HEK293T (cell line): ENCODE measurements at regions not wholly inside any gene's neighbourhood (a gene's known extent, or its start where the extent isn't known, plus 50 kb on each side); places are given as distances from the start of the nearest gene placed in this dataset.

ENCODE experiments used
- CTCF ChIA-PET: fragments of 350-600 bp; formaldehyde crosslinking; extraction: SDS; loops from one replicate; lab custom pipeline; 2021; ENCODE audit warnings: antibody characterized with exemption, inconsistent platforms; lab: Yijun Ruan, JAX
- POLR2A ChIA-PET: fragments of 350-600 bp; formaldehyde crosslinking; extraction: SDS; loops from one replicate; lab custom pipeline; 2020; ENCODE audit warnings: antibody characterized with exemption, inconsistent platforms; lab: Yijun Ruan, JAX
- DNase-seq: peaks from one replicate; pipeline ENCODE4 v3.0.0; 2012; ENCODE audit warnings: mixed read lengths; ENCODE audit errors: extremely low spot score
- ARNT ChIP-seq: fragments of 450-650 bp; IDR thresholded peaks from 2 replicates; pipeline ENCODE4 v1.6.1; 2017; ENCODE audit warnings: mild to moderate bottlenecking
- BHLHE40 ChIP-seq: fragments of 450-650 bp; IDR thresholded peaks from 2 replicates; pipeline ENCODE4 v1.6.1; 2016; ENCODE audit warnings: mild to moderate bottlenecking, moderate library complexity, borderline replicate concordance
- CTBP1 ChIP-seq: fragments of 450-650 bp; IDR thresholded peaks from 2 replicates; pipeline ENCODE4 v1.6.1; 2016; ENCODE audit warnings: borderline replicate concordance
- ELF4 ChIP-seq: fragments of 450-650 bp; IDR thresholded peaks from 2 replicates; pipeline ENCODE4 v1.6.1; 2017; ENCODE audit warnings: antibody characterized with exemption
- FOXA1 ChIP-seq: fragments of 450-650 bp; IDR thresholded peaks from 2 replicates; pipeline ENCODE4 v1.6.1; 2016; ENCODE audit warnings: mild to moderate bottlenecking
- FOXK2 ChIP-seq: fragments of 450-650 bp; IDR thresholded peaks from 2 replicates; pipeline ENCODE4 v1.6.1; 2016; ENCODE audit warnings: mild to moderate bottlenecking
- FOXM1 ChIP-seq: fragments of 450-650 bp; IDR thresholded peaks from 2 replicates; pipeline ENCODE4 v1.6.1; 2017; ENCODE audit warnings: mild to moderate bottlenecking, borderline replicate concordance
- HDGF ChIP-seq: fragments of 450-650 bp; IDR thresholded peaks from 2 replicates; pipeline ENCODE4 v1.6.1; 2017; ENCODE audit warnings: antibody characterized with exemption, borderline replicate concordance
- L3MBTL2 ChIP-seq: fragments of 450-650 bp; conservative IDR thresholded peaks from 2 replicates; pipeline ENCODE4 v1.6.1; 2016; ENCODE audit warnings: mild to moderate bottlenecking
- LEF1 ChIP-seq: fragments of 450-650 bp; IDR thresholded peaks from 2 replicates; pipeline ENCODE4 v1.6.1; 2017; ENCODE audit warnings: mild to moderate bottlenecking, borderline replicate concordance
- NFRKB ChIP-seq: fragments of 450-650 bp; IDR thresholded peaks from 2 replicates; pipeline ENCODE4 v1.6.1; 2016; ENCODE audit warnings: mild to moderate bottlenecking, moderate library complexity
- SP1 ChIP-seq: fragments of 450-650 bp; IDR thresholded peaks from 2 replicates; pipeline ENCODE4 v1.6.1; 2017
- SUZ12 ChIP-seq: fragments of 450-650 bp; IDR thresholded peaks from 2 replicates; pipeline ENCODE4 v1.6.1; 2016; ENCODE audit warnings: mild to moderate bottlenecking
- TARDBP ChIP-seq: fragments of 450-650 bp; IDR thresholded peaks from 2 replicates; pipeline ENCODE4 v1.6.1; 2016
- ZNF384 ChIP-seq: fragments of 450-650 bp; IDR thresholded peaks from 2 replicates; pipeline ENCODE4 v1.6.1; 2016
- TF ChIP-seq, protein P1 (sequence below): fragments of 450-650 bp; IDR thresholded peaks from 2 replicates; pipeline ENCODE4 v1.6.1; 2016

DNA sequence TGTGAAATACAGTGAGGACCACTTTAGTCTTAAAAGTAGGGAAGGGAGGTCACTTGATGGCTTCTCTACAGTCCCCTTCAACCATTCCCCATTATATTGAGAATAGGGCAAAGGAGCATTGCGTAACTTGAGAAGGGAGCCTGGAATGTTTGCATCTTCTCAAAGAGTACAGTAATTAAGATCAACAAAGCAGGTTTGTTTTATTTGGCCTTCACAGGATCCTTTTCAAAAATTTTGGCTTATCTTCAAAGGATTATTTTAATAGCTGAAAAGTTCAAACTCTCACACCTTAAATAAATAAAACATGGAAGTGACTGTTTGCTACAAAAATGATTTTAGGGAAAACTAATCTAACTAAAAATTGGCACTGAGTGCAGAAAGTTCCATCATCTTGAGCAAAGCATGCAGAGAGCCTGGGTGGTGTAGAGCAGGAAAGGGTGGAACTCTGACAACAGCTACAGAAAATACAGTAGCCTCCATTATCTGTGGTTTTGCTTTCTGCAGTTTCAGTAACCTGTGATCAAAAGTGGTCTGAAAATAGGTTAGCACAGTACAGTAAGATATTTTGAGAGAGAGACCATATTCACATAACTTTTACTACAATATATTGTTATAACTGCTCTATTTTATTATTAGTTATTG lies 214.0 kb downstream of the MDFIC start:
- TF ChIP-seq ZNF384 (no peak), HDGF (no peak), LEF1 (no peak), FOXA1 (no peak), SP1 (no peak)
- ChIA-PET POLR2A (no interaction called here), CTCF (no interaction called here)
- DNase-seq = no peak

DNA sequence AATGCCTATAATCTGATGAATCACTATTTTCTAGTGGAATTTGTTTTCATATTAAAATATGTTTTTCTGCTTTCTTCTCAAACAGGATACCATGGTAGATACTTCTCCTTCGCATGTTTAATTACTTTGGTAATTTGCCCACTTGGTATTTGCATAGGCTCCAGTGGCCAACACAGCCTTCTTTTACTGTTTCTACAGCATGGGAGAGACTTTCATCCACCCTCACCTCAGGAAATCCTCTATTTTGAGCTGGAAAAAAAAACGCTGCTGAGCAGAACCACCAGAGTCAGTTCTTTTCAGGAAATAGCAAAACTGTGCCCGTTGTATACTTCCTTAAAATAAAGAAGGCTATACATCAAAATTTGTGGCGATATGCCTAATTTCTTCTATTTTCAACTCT lies 213.3 kb downstream of the MDFIC start:
- ChIA-PET POLR2A (no interaction called here), CTCF (no interaction called here)
- no peak for DNase-seq
- TF ChIP-seq FOXK2 (no peak), ZNF384 (no peak)

DNA sequence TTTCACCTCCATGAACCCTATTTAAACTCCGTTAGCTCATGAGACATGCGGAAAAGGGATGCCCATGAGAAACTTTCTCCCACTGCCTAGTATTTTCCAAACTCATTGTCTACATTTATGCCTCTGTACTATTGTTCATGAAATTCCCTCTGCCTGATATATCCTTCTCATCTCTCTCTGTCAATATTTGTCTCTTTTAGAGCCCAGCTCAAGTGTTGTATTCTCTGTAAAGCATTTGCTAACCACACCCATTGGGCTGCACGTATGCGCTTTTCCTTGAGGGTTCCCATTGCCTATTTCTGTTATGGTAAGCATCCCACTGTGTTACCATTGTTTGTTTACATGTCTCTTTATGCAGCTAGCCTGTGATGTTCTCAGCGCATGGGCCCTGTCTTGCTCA lies 211.4 kb downstream of the MDFIC start:
- ChIA-PET POLR2A (no interaction called here), CTCF (no interaction called here)
- TF ChIP-seq ZNF384 (no peak), L3MBTL2 (no peak), ELF4 (no peak), HDGF (no peak)
- no peak for DNase-seq

DNA sequence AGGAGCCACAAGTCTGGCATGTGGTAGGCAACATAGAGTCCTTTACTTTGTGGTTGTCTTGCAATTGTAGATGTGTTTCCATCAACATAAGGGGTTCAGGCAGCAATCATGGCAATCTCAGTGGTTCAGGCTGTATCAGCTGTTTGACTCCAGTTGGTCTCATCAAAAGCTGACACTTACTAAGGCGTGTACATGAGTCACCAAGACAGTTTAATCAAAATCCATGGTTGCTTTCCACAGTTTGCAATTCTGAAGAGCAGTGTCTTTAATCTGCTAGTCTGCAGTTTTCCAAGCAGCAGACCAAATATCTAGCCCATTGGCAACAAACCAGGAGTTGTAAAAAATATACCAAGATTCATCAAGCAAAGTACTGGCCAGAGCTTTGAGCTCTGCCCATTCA lies 210.2 kb downstream of the MDFIC start:
- CTCF ChIA-PET = no interaction called here
- no peak for TF ChIP-seq SUZ12
- no peak for TF ChIP-seq ARNT
- no peak for TF ChIP-seq FOXK2
- TF ChIP-seq, protein P1, sequence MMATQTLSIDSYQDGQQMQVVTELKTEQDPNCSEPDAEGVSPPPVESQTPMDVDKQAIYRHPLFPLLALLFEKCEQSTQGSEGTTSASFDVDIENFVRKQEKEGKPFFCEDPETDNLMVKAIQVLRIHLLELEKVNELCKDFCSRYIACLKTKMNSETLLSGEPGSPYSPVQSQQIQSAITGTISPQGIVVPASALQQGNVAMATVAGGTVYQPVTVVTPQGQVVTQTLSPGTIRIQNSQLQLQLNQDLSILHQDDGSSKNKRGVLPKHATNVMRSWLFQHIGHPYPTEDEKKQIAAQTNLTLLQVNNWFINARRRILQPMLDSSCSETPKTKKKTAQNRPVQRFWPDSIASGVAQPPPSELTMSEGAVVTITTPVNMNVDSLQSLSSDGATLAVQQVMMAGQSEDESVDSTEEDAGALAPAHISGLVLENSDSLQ = no peak
- DNase-seq = no peak
- POLR2A ChIA-PET = no interaction called here

DNA sequence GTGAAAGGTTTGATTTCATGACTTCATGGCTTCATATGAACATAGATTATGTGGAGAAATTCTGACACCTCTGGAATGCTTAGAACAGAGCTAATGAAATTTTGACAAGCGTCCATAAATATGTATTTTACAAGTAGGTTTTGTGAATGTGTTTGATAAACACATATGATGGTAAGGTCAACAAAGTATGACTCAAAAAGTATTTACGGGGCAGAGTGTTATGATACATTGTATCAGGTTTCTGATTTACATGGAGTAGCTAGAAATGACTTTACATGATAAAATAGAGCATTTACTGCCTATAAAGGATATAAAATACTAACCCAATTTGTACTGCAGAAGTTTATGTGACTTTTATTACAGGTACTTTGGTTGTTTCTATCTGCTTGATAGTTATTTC lies 206.3 kb downstream of the MDFIC start:
- TF ChIP-seq ZNF384 (no peak), SP1 (no peak), LEF1 (no peak), ARNT (no peak), SUZ12 (no peak), L3MBTL2 (no peak), FOXM1 (no peak)
- ChIA-PET POLR2A (no interaction called here), CTCF (no interaction called here)
- no peak for DNase-seq

DNA sequence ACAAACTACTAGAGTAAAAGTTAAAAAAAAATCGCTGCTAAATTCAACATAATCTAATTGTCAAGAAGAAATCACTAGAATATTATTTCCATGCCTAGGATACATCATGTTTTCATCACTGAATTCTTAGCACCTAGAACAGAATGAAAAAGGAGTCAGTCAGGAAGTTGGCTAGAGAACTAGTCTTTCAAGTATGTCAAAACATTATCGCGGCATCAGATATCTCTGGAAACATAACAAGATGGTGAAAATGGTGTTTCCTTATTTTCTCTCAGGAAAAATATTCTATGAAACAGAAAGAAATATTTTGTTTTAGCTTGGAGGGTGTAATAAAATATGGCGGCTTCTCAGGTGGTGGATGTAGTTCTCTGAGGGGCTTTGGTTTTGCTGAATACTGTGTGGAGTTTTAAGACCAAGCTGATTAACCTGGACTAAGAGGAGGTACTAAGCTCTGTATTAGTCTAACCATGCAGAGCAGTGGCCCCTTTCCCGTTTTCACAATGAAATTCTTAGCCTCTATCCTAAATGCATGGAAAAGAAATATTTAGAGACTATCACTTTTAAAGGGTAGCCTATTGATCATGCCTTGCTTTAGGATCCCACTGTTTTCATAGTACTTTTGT lies 205.6 kb downstream of the MDFIC start:
- TF ChIP-seq NFRKB = no peak
- no peak for TF ChIP-seq ARNT
- no peak for TF ChIP-seq SP1
- no peak for TF ChIP-seq TARDBP
- TF ChIP-seq FOXK2 = no peak
- TF ChIP-seq, protein P1 = no peak
- TF ChIP-seq LEF1 = no peak
- no peak for TF ChIP-seq SUZ12
- TF ChIP-seq ELF4 = no peak
- CTCF ChIA-PET = no interaction called here
- DNase-seq = no peak
- POLR2A ChIA-PET = no interaction called here

DNA sequence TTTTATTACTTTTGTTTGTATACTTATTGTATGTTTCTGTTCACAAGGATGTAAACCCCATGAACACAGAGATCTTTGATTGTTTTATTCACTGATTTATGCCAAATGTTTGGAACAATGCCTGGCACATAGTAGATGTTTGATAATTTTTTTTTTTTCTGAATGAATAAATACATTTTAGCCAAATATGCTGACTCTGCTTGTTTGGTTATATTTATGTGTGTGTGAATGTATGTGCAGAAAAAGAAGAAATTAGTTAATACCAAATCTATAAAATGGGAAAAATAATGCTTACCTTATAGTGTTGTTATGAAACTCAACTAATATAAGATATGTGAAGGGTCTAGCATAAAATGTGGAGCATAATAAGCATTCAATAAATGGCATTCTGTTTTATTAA lies 203.9 kb downstream of the MDFIC start:
- TF ChIP-seq NFRKB (no peak), CTBP1 (no peak), SP1 (no peak)
- TF ChIP-seq, protein P1 = no peak
- ChIA-PET POLR2A (no interaction called here), CTCF (no interaction called here)
- no peak for DNase-seq

DNA sequence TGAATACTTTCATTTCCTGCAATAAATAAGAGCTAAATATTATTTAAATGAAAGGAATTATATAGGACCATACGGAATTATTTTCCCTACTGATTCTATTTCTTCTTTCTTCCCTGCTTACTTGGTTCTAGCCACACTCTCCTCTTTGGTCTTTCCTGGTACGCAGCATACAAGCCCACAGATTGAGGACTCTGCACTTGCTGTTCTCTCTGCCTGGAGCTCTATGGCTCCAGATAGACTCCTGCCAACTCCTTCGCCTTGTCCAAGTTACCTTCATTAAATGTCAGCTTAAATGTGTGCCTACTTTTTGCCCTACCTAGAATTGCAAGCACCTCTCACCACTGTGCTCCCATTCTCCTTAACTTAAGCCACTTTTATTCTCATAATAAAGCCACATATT lies 203.4 kb downstream of the MDFIC start:
- ChIA-PET POLR2A (no interaction called here), CTCF (no interaction called here)
- no peak for DNase-seq
- TF ChIP-seq BHLHE40 = no peak
